Skin of body (tissue), 1 donor: ENCODE measurements at regions not wholly inside any gene's neighbourhood (a gene's known extent, or its start where the extent isn't known, plus 50 kb on each side); places are given as distances from the start of the nearest gene placed in this dataset.

Experiments
- DNase-seq: peaks from one replicate; lab custom pipeline; 2025; lab: John Stamatoyannopoulos, UW

DNA sequence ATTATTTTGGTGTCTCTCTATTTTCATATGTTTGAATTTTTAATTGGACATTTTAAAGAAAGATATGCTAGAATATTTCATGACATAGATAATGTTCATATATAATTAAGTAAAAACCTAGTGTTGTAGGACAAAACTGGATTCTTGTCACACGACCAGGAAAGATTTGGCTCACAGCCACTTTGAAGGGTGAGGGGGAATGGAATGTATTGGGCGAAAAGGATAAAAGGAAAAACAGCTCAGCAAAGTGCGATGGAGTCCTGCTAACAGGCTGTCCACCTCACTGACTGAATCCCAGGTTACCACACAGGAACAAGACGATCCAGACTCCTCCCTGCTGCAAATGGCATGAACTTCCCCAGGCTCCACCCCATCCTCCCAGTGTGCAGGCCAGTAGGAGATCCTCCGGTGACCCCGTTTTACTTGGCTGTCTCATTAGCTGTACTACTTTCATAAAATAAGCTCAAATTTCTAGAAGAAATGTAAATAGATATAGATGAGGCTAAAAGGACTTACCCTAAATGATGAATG lies 186.2 kb downstream of the CD47 start:
- DNase-seq, result no peak

DNA sequence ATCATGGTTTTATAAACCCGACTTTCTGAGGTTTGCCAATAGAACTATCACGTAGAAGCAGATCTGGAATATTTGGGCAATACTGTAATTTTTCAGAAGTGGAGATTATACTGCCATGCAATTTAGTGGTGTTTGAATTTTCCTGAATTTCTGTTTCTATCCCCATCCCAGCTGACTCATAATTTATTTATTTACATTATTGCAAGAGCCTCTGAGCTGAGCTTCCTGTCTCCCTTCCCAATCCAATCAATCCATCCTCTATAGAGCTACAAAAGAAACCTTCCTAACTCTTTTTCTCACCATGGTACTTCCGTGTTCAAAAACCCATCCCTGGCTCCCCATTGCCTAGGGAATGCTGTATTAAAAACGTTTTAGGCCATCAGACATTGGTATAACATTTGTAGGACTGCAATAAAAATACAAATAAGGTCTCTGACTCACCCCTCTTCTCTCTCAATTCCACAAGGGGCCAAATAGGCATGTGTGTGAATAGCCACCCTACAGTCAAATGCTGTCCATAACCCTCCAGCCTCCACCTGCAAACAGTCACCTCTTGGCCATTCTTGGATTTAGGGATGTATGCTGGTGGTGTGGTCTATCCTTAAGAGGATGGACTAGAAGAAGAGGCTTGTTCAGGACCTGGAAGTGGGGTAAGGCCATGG lies 190.7 kb downstream of the CD47 start:
- DNase-seq, result no peak

DNA sequence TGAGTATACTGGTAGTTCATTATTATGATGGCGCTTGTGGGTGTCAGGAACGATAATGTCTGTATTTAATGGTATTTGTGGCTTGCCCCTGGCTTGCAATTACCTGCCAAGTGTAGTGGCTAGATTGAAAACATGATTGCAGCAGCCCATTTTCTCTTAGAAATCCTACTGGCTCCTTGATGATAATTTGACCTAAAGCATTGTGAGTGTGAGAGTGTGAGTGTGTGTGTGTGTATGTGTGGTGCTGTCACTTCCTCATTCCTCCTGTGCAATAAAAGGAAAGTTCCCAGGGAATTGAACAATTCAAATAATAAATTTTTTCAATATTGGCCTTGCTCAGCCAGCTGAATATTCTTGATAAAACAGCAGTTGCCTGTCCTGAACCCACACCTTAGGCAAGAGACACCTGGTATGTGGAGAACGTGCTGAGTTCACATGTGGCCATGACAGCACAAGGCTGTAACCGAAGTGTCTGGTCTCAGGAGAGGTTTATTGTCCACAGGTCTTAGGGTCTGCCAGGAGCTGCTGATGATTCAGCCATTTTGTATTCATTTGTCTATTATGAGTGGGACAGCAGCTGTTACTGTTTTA lies 193.3 kb downstream of the CD47 start:
- no peak for DNase-seq

DNA sequence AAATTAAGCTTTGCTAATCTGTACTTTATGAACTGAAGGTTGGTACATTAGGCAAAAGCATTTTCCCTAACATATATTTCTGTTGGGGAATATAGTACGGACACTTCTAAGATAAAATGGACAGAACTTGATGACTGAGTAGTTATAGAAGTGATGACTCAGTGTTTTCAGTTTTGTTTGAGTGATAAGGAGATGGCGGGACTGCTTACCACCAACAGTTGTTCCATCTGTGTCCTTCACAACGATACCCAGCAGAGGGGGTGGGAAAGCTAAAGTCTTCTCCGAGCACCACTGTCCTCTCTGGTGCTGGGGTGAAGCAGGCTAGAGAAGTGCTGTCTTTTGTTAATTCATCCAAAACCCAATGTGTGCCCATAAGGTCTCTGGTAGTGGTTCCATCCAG lies 195.8 kb downstream of the CD47 start:
- no peak for DNase-seq

DNA sequence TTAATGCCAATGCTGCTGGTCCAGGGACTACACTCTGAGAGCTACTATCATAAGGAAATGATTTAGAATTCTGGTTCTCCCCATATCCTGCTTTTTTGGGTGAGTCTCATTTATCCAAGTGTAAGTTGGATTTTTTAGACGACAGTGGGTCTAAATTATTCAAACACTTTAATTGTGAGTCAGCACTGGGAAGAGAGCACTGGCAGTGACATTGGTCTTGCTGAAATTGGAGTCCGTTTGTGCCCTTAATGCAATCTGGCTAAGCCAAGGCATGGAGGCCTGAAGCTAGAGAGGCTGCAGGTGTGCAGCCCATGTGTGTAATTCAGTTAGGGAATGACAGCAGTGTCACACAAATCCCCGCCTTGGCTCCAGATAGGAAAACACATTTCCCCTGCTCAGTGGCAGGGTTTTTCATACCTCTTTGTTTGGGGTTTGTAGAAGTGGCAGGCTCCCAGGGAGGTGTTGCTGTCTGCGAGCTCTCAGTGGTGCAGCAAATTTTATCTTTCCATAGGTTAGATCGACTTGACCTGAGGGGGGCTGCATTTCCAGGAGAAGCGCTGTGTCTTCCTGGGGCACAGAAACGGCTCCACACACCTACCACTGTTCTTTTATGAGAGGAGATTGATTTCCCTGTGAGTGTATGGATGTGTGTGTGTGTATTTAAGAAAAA lies 197.7 kb downstream of the CD47 start:
- no peak for DNase-seq

DNA sequence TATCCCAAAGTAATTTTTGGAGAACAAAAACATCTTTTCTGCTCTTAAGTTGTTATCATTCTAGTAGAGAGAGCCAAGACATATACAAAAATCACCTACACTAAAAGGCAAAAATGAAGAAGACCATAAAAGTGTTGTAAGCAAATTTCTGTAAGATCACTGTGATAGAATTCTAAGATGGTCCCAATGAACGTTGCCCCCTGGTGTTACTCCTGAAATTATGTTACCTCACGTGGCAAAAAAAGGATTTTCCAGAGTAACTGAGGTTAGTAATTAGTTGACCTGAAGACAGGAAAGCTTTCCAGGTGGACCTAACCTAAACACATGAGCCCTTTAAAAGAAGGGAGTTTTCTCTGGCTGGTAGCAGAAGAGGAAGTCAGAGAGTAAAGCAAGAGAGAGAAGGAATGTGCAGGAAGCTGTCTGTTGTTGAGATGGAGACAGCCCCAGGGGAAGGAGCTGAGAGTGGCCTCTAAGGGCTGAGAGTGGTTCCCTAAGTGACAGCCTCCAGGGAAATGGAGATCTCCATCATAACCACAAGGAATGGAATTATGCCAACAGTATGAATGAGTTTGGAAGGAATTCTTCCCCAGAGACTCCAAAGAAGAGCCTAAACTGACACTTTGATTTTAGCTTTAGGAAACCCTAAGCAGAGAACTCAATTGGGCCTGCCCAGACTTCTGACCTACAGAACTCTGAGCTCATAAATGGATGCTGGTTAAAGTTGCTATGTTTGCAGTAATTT lies 205.9 kb downstream of the CD47 start:
- DNase-seq, result no peak

DNA sequence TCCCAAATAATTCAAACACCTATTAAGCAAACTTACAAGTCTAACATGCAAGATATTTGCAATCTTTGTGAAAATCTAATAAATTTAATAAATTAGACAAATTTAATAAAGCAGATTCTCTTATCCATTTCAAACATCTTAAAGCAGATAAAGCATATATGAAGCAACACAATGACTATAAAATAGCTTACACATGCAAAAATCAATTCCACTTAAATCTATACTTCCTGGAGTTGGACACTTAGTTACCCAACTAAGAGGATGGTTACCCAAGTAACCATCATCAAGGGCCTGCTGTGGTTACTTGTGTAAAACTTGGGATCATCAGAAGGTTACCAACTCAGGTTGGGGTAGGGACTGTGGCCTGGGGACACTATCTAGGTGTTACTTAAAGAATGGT lies 206.8 kb downstream of the CD47 start:
- no peak for DNase-seq

DNA sequence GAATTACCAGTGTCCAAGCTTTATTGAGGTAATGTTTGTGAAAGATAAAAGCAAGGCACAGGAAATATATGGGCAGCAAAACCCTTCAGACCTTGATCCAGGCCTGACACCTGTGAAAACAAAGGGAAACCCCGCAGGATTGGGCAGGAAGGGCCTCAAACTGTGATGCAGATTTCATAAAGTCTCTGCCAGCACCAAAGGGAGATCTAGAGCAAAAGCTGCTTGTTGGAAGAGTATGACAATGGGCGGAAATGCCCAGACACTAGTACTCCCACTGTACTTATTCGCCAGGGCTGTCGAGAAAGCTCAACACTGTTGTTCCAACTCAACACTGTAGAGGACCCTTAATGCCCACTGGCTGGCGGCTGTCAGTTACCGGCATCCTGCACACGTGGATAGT lies 207.9 kb downstream of the CD47 start:
- peak; percentile 11 for DNase-seq

DNA sequence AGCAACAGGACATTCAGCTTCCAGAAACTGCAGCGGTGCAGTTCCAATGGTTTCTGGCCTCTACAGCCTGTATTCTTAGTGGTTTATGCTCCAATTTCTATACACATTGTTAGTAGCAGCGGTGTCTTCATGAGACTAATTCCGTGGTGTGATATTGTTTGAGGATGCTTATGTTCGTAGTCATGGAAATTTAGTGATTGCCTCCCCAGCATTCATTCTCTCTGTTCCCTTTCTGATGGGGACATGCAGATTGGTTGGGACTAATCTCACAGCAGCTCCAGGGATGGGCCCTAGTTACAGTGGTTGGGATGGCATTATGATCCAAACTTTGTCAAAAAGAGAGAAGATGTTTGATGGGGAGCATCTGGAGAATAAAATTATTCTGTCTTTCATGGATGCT lies 208.6 kb downstream of the CD47 start:
- DNase-seq, result no peak

DNA sequence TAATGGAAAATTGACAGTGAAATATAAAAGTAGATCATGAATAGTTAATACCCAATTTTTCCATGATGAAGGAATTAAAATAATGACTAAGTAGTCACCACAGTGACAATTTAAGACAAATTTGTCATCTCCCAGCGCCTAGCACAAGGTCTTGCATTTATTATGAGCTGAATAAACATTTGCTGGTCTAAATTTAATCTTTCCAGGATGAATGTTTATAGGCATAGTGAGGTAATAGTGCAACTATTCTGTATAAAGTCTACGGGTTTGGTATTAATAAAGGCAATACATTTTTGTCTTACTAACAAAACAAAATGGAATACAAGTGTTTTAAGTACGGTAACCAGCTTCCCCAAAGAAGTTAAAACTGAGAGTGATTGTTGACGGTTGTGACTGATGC lies 209.3 kb downstream of the CD47 start:
- no peak for DNase-seq

DNA sequence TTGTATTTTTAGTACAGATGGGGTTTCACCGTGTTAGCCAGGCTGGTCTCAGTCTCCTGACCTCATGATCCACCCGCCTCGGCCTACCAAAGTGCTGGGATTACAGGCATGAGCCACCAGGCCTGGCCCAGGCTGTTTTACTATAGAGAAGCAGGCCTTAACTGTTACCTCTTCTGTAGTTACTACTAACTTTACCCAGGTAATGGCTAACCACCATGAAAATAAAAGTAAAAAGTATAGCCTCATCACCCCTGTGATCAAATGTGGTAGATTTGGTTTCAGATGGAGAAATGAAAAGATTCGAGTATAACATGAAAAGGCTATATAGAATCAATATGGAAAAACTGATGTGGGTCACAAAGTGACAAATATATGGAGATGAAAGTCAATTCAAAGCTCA lies 210.1 kb downstream of the CD47 start:
- DNase-seq, result no peak

DNA sequence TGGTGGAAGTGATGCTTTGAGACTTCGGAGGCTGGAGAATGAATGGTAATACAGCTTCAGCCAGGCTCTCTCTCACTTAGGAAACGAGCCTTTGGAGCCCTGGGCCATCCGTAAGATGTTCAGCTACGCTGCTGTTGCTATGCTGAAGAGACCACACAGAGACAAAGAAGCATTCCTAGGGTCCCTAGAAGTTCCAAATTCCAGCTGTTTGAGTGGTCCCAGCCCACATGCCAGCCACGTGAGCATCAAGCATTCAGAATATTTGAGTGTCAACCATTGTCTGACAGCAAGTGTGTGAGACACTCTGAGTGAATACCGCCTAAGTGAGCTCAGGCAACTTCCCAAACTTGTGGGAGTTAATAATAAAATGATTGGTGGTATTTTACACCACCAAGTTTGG lies 212.9 kb downstream of the CD47 start:
- DNase-seq, result peak; percentile 6

DNA sequence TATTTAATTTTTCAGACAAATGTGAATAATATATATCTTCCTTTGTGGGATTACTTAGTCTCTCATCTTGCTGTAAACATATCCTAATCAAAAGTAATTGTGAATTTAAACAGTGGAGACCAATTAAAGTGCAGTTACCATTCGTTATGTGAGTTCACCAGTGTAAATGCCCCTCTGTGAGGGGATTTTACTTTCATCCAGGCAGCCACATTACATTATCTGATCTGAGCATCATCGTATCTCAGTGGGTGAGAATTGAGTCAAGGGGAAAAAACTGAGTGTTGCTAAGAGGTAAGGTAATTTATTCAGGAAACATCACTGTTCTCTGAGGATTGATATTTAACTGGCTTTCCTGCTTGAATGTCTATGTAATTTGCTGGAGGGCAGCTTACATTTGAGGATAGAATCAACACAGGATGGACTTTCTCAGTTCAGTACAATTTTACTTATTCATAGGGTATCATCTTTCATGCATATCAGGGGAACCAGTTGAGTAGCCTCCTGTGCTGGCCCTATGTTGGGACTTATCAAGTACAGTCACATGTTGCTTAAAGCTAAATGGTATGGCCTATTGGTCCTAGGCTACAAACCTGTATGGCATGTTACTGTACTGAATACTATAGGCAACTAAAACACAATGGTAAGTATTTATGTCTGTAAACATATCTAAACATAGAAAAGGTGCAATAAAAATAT lies 219.7 kb downstream of the CD47 start:
- no peak for DNase-seq

DNA sequence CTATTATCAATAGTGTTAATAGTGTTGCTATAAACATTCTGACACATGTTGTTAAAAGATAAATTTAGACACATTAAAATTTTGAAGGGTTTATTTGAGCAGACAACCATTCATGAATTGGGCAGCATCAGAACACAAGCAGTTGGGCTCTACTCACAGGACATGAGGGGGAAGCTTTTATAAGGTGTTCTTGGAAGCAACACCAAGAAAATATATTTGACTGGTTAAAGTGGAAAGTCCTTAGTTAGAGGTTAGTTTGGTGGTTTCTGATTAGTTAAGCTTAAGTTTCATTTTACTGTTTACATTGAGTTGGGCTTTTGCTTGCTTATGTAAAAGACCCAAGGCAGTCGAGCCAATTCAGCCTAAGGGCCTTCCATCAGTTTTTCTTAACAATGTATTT lies 220.7 kb downstream of the CD47 start:
- DNase-seq, result no peak

DNA sequence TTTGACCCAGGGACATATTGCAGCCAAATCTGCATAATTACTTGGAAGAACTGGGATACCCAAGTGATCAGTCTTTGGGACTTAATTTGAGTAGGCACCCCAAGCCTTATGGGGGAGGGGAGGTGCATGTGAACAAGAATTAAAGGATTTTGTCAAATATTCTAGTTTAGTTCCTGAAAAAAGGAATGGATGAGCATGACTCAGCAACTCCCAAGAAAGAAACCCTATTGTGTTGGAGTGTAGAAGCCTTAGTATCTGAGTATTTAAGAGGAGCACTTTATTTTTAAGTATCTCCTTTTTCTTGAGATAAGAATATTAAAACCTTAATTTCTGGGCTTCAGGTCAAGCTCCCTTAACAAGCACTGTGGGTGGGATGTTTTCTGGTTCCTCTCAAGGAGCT lies 222.4 kb downstream of the CD47 start:
- no peak for DNase-seq

DNA sequence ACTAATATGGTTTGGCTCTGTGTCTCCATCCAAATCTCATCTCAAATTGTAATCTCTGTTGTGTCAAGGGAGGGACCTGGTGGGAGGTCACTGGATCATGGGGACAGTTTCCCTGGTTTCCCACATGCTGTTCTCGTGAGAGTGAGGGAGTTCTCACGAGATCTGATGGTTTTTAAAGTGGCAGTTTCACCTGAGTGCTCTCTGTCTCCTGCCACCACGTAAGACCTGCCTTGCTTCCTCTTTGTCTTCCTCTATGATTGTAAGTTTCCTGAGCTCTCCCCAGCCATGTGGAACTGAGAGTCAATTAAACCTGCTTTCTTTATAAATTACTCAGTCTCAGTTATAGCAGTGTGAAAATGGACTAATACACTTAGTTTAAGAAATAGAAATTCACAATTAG lies 228.9 kb downstream of the CD47 start:
- no peak for DNase-seq

DNA sequence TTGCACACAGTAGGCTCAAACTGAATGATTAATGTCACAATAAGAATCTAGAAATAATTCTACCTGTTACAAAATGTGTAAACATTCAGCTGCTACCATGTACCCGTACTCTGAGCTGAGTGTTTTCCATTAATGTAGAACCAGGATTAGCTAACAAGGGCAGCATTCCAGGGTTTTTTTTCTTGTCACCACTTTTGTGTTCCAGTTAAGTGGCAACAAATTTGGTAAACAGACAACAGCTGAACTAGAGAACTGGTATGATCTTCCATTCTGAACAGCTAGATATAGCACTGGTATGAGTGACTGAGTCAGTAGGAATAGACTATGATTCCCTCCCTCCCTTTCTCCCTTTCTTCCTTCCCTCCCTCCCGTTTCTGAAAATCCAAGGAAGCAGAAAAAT lies 229.4 kb downstream of the CD47 start:
- DNase-seq, result no peak
